ENCODE measurements at regions not wholly inside any gene's neighbourhood (a gene's known extent, or its start where the extent isn't known, plus 50 kb on each side); places are given as distances from the start of the nearest gene placed in this dataset.

DNA sequence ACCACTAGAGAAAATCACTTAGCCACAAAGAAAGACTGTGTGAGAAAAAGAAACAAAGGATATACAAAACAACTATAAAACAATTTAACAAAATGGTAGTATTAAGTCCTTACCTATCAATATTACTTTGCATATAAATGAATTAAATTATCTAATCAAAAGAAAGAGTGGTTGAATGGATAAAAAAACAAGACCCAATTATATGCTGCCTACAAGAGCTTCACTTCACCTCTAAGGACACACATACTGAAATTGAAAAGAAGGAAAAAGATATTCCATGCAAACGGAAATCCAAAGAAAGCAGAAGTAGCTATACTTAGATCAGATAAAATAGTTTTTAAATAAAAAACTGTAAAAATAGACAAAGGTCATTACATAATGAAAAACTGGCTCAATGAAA, 134.9 kb upstream of the CCDC196 start:
- DNase-seq (ENCODE audit: low read depth, low spot score), result no peak
- in situ Hi-C loops (cut with HindIII; ENCODE audit: low pct_unique_long_range_greater_than_20kb, low sequenced_read_pairs), result no loop called here

- peak; percentile 72 for DNase-seq (ENCODE audit: low read depth, low spot score)
- in situ Hi-C loops (cut with HindIII; ENCODE audit: low pct_unique_long_range_greater_than_20kb, low sequenced_read_pairs), result no loop called here
Measured at GRCh38 chr14:66359500-66359899, 126.7 kb upstream of the CCDC196 start.

DNA sequence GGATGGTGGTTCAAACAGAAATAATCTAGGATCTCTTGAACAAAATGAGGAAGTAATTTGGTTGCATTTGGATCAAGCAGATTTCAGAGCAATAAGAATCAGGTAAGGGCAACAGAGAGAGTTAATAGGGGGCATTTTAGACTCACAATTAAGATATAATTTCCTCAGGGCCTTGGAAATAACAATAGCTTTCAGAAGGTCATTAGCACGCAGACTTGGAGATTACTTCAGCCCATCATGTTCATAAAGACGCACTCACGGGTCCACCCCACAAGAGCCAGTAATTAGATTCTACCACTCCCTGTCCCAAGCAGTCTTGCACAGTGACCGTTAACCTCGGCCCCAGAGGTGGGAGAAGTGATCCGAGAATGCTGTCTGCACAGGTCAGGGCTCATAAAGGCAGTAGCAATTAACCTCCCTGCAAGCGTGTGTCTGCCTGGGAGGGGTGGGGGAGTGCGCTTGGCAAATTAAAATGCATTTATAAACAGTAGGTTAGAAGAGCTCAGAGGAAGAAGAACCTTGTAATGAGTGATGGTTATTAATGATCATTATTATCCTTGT, 125.7 kb upstream of the CCDC196 start:
- in situ Hi-C loops (cut with HindIII; ENCODE audit: low pct_unique_long_range_greater_than_20kb, low sequenced_read_pairs), result no loop called here
- no peak for DNase-seq (ENCODE audit: low read depth, low spot score)

- in situ Hi-C loops (cut with HindIII; ENCODE audit: low pct_unique_long_range_greater_than_20kb, low sequenced_read_pairs), result no loop called here
- no peak for DNase-seq (ENCODE audit: low read depth, low spot score)
Measured at GRCh38 chr14:66361013-66361412, 125.2 kb upstream of the CCDC196 start.

DNA sequence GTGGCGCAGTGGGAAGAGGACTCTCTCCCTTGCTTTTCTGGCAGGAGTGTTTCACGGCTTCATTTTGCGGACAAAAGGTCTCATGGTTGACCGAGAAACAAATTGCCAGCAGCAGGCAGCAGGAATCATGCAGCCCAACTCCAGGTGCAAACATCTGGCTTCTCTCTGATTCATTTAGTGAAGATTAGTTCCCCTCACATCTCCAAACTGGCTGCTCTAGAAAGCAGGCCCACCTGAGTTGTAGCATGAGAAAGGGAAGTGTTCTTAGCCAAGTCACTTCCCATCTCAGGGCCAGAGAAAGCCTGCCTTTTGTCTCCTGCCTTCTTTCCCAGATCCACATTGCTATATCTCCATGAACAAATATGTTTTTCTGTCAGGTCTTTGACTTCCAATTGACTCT, 120.8 kb upstream of the CCDC196 start:
- DNase-seq (ENCODE audit: low read depth, low spot score), result no peak
- in situ Hi-C loops (cut with HindIII; ENCODE audit: low pct_unique_long_range_greater_than_20kb, low sequenced_read_pairs), result no loop called here

DNA sequence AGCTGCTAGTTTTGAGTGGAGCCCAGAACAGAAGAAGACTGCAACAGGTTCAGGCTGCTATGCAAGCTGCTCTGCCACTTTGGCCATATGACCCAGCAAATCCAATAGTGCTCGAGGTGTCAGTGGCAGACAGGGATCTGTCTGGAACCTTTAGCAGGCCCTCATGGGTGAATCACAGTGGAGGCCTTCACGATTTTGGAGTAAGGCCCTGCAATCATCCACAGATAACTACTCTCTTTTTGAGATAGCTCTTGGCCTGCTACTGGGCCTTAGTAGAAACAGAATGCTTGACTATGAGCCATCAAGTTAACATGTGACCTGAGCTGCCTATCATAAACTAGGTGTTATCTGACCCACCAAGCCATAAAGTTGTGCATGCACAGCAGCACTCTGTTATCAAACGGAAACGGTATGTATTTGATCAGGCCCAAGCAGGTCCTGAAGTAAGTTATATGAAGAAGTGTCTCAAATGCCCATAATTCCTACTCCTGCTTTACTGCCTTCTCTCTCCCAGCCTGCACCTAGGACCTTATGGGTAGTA, 116.9 kb upstream of the CCDC196 start:
- in situ Hi-C loops (cut with HindIII; ENCODE audit: low pct_unique_long_range_greater_than_20kb, low sequenced_read_pairs), result no loop called here
- no peak for DNase-seq (ENCODE audit: low read depth, low spot score)

GRCh38 chr14:66371776-66372175, 114.4 kb upstream of the CCDC196 start:
- in situ Hi-C loops (cut with HindIII; ENCODE audit: low pct_unique_long_range_greater_than_20kb, low sequenced_read_pairs), result no loop called here
- no peak for DNase-seq (ENCODE audit: low read depth, low spot score)

DNA sequence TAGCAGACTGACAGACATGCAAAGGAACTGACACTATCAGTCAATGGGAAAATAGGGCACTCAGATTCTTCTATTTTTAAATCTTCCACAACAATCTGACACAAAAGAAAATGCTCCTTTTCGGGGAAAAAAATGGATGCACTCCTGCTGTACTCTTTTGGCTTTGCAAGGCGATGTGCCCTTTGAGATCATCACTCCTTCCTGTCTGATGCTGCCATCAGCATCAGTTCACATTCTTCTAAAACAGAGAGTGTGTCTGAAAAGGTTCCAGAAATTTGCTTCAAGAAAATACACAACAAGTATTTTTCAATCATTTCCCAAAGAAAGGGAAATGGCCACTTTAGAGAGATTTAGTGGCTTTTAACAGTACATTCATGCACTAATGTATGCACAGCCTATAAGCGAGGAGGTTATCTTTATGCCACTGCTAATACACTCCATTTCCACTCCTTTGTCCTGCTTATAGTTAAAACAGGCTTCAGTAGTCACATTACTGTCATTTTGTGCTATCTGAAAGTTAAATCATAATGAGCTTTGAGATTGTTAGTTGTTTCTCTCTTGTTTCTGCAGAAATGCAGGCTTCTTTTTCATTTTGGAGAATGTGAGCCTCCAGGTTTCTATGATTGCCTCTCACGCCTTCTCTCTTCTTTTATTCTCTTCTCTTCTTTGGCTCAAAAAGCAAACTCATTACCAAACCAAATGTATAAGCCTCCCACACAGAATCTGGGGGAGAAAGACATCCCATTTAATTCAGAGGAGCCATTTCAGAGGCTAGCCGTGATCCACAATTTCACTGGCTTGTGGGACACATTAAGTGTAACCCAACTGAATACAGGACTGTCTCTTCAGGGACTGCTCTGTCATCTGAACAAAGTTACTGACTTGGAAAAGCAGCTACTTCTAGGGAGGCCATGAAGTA, 110.9 kb upstream of the CCDC196 start:
- in situ Hi-C loops (cut with HindIII; ENCODE audit: low pct_unique_long_range_greater_than_20kb, low sequenced_read_pairs), result no loop called here
- no peak for DNase-seq (ENCODE audit: low read depth, low spot score)

- in situ Hi-C loops (cut with HindIII; ENCODE audit: low pct_unique_long_range_greater_than_20kb, low sequenced_read_pairs), result no loop called here
Measured at GRCh38 chr14:66377574-66377973, 108.6 kb upstream of the CCDC196 start.

GRCh38 chr14:66378712-66379505, 107.3 kb upstream of the CCDC196 start:
- in situ Hi-C loops (cut with HindIII; ENCODE audit: low pct_unique_long_range_greater_than_20kb, low sequenced_read_pairs), result no loop called here

More at GRCh38 chr14:66377574-66377973, 108.6 kb upstream of the CCDC196 start:
- DNase-seq (ENCODE audit: low read depth, low spot score), result no peak

GRCh38 chr14:66380143-66380542, 106.0 kb upstream of the CCDC196 start:
- in situ Hi-C loops (cut with HindIII; ENCODE audit: low pct_unique_long_range_greater_than_20kb, low sequenced_read_pairs), result no loop called here
- DNase-seq (ENCODE audit: low read depth, low spot score), result no peak

More at GRCh38 chr14:66378712-66379505, 107.3 kb upstream of the CCDC196 start:
- no peak for DNase-seq (ENCODE audit: low read depth, low spot score)

- DNase-seq (ENCODE audit: low read depth, low spot score), result no peak
- in situ Hi-C loops (cut with HindIII; ENCODE audit: low pct_unique_long_range_greater_than_20kb, low sequenced_read_pairs), result no loop called here
Measured at GRCh38 chr14:66381755-66382154, 104.4 kb upstream of the CCDC196 start.

DNA sequence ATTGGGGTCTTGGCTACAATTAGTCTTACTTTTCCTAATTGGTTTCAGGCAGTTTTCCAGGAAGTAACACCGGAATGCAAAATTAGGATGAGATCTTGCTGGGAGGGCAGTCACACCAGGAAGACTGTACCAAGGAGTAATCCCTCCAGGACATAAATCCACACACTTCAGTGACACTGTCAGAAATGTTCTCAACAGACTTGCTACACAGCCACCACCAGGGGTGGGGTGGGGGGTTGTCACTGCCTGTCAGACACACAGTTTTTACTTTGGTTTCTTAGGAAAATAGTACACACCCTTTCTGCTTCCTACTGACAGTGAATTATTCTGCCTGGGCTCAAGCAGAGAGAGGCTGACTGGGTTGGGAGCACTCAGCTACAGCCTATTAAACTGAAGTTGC, 102.9 kb upstream of the CCDC196 start:
- in situ Hi-C loops (cut with HindIII; ENCODE audit: low pct_unique_long_range_greater_than_20kb, low sequenced_read_pairs), result no loop called here
- no peak for DNase-seq (ENCODE audit: low read depth, low spot score)

DNA sequence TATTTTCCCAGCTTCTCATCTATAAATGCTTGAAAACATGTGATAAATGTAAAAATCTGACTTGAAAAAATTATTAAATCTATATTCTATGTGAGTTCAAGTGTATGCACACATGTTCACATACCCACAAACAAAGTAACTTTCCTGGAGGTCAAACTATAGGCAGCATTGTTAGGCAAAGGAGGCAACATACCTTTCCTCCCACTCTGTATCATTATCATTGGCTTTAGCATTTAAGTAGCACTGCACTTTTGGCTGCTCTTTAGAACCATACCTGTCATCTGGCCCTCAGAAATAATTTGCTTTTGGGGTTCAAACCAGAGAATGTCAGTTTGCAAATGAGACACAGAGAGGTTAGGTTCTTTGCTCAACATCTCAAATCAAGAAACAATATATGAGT, 102.4 kb upstream of the CCDC196 start:
- in situ Hi-C loops (cut with HindIII; ENCODE audit: low pct_unique_long_range_greater_than_20kb, low sequenced_read_pairs), result no loop called here
- no peak for DNase-seq (ENCODE audit: low read depth, low spot score)

DNA sequence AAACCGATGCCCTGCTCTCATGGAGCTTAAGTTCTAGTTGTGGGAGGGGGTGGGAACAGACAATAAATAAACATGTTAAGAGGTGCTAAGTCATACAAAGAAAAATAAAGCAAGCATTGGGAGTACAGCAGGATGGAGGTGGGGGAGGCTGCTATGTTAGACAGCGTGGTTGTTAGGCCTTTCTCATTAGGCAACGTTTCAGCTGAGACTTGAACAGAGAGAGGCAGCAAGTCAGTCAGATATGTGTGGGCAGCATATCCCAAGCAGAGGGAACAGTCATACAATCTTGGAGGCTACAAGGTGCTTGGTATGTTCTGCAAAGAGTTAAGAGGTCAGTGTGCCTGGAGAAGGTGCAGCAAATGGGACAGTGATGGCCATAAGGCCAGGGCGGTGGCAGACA, 97.7 kb upstream of the CCDC196 start:
- in situ Hi-C loops (cut with HindIII; ENCODE audit: low pct_unique_long_range_greater_than_20kb, low sequenced_read_pairs), result no loop called here
- DNase-seq (ENCODE audit: low read depth, low spot score), result no peak

DNA sequence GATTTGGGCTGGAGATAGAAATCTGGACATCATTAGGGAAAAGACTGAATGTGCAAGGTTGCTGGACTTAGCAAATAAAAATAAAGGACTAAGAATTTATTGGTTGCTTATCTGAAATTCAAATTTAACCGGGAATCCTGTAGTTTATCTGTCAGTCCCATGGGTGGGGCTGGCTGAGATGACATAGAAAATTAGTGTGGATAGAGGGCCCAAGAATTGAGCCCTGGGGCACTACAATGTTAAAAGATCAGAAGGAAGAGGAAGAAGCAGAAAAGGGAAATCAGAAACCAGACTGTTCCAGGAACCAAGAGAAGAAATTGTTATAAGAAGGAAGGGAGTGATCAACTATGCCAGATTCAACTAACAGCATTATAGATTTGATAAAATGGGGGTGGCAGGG, 96.7 kb upstream of the CCDC196 start:
- no peak for DNase-seq (ENCODE audit: low read depth, low spot score)
- in situ Hi-C loops (cut with HindIII; ENCODE audit: low pct_unique_long_range_greater_than_20kb, low sequenced_read_pairs), result no loop called here

DNA sequence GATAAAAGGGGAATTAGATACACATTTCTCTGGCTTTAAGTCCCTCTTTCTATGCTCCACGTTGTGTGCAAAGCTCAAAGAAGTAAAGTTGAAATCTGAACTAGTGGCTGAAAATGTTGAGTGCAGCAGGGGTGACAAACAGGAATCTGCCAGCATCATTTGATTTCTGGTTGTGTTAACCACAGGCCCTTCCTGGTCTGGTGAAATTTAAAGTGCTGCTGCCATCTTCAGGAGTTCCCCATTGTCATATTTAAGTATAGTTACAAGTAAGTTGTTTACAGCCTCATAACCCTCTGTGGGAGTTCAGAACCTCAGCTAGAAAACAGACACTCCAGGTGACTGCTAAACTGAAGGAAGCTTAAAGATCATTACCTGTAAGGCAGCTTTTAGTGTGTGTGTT, 90.9 kb upstream of the CCDC196 start:
- DNase-seq (ENCODE audit: low read depth, low spot score), result peak; percentile 4
- in situ Hi-C loops (cut with HindIII; ENCODE audit: low pct_unique_long_range_greater_than_20kb, low sequenced_read_pairs), result no loop called here

DNA sequence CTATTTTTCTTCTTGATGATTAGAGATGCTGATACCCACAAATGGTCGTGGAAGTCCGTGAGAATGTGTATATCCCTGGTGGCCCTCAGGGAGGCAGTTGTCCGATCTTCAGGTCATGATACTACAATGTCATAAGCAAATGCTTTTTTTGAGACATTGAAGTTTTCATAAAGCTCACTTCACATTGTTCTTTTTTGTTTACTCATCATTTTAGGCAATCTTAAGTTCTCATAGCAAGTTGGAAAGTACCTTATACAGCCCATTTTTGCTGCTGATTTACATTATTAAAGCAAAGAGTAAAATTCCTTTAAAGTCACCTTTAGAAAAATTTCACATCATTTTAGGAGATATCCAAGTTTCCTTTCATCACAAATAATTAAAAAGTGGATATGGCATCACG, 90.0 kb upstream of the CCDC196 start:
- in situ Hi-C loops (cut with HindIII; ENCODE audit: low pct_unique_long_range_greater_than_20kb, low sequenced_read_pairs), result no loop called here
- no peak for DNase-seq (ENCODE audit: low read depth, low spot score)

Data from SK-MEL-5 (cell line).